SJCRH30 (cell line): ENCODE measurements at regions not wholly inside any gene's neighbourhood (a gene's known extent, or its start where the extent isn't known, plus 50 kb on each side); places are given as distances from the start of the nearest gene placed in this dataset.
"Not testable (repeated sequence)": the region's sequence is repeated elsewhere in the genome, so short reads cannot be mapped to it uniquely, and the experiment has no call there.

Experiments used
- DNase-seq, 2 experiments: peaks; one replicate each; pipeline ENCODE4 v3.0.0-alpha.2; 2015 to 2020
- H3K27ac ChIP-seq: fragments of 250-450 bp; sonication (Bioruptor Pico); 2 replicates; pipeline ENCODE4 v1.5.1; 2020; ENCODE audit warnings: mild to moderate bottlenecking, moderate library complexity
- H3K27me3 ChIP-seq: fragments of 250-450 bp; sonication (Bioruptor Pico); 2 replicates; pipeline ENCODE4 v1.5.1; 2020; ENCODE audit warnings: mild to moderate bottlenecking, moderate library complexity
- H3K36me3 ChIP-seq: fragments of 250-450 bp; sonication (Bioruptor Pico); 2 replicates; pipeline ENCODE4 v1.5.1; 2020; ENCODE audit warnings: mild to moderate bottlenecking, moderate library complexity
- H3K4me1 ChIP-seq: fragments of 250-450 bp; sonication (Bioruptor Pico); 2 replicates; pipeline ENCODE4 v1.5.1; 2020; ENCODE audit warnings: mild to moderate bottlenecking, moderate library complexity
- H3K4me3 ChIP-seq: fragments of 250-450 bp; sonication (Bioruptor Pico); 2 replicates; pipeline ENCODE4 v1.5.1; 2020; ENCODE audit warnings: mild to moderate bottlenecking, moderate library complexity
- H3K9me3 ChIP-seq: fragments of 250-450 bp; sonication (Bioruptor Pico); replicated peaks from 2 replicates; pipeline ENCODE4 v1.5.1; 2020; ENCODE audit warnings: mild to moderate bottlenecking, moderate library complexity

- H3K9me3 ChIP-seq: no peaks in the 10 kb centered on the region
- DNase-seq: no peak
- H3K27ac ChIP-seq: peak overlapping the region; percentile 29; the same call in 1 of the 2 replicates
- peaks cover 43% of the 10 kb centered on the region for H3K27me3 ChIP-seq
- no peak overlapping the region for H3K4me3 ChIP-seq
- no peaks in the 10 kb centered on the region; the same call in 1 of the 2 replicates for H3K4me1 ChIP-seq
- H3K36me3 ChIP-seq: no peaks in the 10 kb centered on the region
These were observed 137.8 kb downstream of the BRD1 start for GRCh38 chr22:49689858-49690257.

DNA sequence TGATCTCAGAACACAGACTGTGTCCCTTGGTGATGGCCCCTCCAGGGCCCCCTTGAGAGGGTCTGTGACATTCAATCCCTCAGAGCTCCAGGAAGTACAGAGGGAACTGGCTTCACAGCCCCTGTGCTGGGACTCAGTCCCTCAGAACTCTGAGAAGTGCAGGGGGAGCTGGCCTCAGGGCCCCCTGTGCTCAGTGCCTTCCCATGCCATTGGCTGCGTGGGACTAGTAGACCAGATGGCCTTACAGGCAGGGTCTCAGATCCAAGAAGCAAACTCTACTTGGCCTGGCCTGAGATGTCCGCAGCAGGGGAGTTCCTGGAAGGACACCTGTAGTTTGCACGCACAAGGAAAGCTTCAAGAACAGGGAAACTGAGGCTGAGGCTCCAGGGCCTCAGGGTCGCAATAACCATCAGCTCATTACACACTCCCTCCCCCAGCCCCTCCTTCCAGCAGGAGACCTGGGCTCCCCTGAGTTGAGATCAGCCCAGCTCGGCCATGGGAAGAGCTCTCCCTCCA is 138.4 kb downstream of the BRD1 start:
- Histone ChIP-seq H3K27ac (peak overlapping the region; percentile 29; the same call in 1 of the 2 replicates), H3K36me3 (no peaks in the 10 kb centered on the region), H3K27me3 (peaks cover 42% of the 10 kb centered on the region), H3K4me3 (no peak overlapping the region), H3K4me1 (no peaks in the 10 kb centered on the region; the same call in 1 of the 2 replicates), H3K9me3 (no peaks in the 10 kb centered on the region)
- no peak for DNase-seq

- DNase-seq: no peak
- H3K9me3 ChIP-seq: no peaks in the 10 kb centered on the region
These were observed 139.0 kb downstream of the BRD1 start for GRCh38 chr22:49688516-49689254.

GRCh38 chr22:49687786-49688515 is 139.7 kb downstream of the BRD1 start:
- DNase-seq: no peak
- no peaks in the 10 kb centered on the region; the same call in 1 of the 2 replicates for H3K4me1 ChIP-seq
- H3K27me3 ChIP-seq: peaks cover 38% of the 10 kb centered on the region
- H3K9me3 ChIP-seq: 0 out of 2 replicates have a peak, but pooled peaks cover 3% of the 10 kb centered on the region
- H3K27ac ChIP-seq: no peak overlapping the region
- H3K36me3 ChIP-seq: no peaks in the 10 kb centered on the region
- H3K4me3 ChIP-seq: no peak overlapping the region

More at GRCh38 chr22:49688516-49689254, 139.0 kb downstream of the BRD1 start:
- Histone ChIP-seq H3K4me3 (no peak overlapping the region), H3K36me3 (no peaks in the 10 kb centered on the region), H3K27me3 (peaks cover 38% of the 10 kb centered on the region), H3K4me1 (no peaks in the 10 kb centered on the region; the same call in 1 of the 2 replicates), H3K27ac (no peak overlapping the region)

GRCh38 chr22:49687333-49687732 is 140.3 kb downstream of the BRD1 start:
- DNase-seq: no peak

DNA sequence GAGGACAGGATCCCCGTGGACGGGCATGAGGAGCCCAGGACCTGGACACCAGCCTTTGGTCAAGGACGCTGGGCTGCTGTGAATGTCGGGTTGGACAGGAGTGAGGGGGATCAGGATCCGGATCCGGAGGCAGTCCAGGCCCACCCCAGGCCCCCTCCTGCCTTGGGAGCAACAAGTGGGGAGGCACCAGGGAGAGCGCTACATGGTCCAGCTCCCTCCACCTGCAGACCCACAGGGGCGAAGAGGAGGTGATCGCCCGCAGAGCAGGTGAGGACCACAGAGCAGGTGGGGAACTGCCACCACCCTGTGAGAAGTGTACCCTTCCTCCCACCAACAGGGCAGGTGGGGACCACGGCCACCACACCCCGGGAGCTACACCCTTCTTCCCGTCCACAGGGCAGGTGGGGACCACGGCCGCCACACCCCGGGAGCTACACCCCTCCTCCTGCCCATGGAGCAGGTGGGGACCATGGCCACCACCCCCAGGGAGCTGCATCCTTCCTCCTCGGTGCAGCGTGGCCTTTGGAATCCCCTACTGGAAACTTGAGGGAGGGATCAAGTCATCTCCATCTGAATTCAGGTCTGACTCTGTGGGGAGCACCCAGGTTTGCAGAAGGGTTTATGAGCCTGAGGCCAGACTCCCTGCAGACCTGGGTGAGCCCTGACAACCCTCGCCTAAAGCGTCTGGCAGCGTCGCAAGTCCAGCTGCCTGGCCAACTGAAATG is 141.0 kb downstream of the BRD1 start:
- Histone ChIP-seq H3K27ac (no peak overlapping the region), H3K4me3 (no peak overlapping the region), H3K27me3 (peaks cover 38% of the 10 kb centered on the region), H3K4me1 (no peaks in the 10 kb centered on the region; the same call in 1 of the 2 replicates), H3K9me3 (0 out of 2 replicates have a peak, but pooled peaks cover 3% of the 10 kb centered on the region), H3K36me3 (no peaks in the 10 kb centered on the region)
- DNase-seq: no peak

More at GRCh38 chr22:49687333-49687732, 140.3 kb downstream of the BRD1 start:
- Histone ChIP-seq H3K9me3 (0 out of 2 replicates have a peak, but pooled peaks cover 3% of the 10 kb centered on the region), H3K4me1 (no peaks in the 10 kb centered on the region; the same call in 1 of the 2 replicates), H3K27ac (no peak overlapping the region), H3K36me3 (no peaks in the 10 kb centered on the region), H3K4me3 (no peak overlapping the region), H3K27me3 (peaks cover 38% of the 10 kb centered on the region)

DNA sequence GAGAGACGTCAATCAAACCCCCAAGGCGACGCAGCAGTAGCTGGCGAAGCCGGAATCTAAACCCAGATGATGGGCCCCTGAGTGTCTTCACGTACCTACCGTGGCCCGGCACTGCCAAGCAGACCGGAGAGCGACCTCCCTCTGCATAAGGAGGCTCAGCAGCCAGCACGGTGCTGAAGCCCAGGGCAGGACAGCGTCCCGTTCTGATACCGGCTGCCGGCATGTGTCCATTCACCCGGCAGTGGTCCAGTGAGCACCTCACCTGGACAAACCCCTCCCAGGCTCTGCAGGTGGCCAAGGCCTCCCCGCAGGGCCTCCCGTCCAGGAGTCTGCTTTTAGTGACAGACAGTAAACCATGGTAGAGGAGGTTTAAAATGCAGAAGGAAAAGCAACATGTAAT is 142.0 kb downstream of the BRD1 start:
- H3K27me3 ChIP-seq: peaks cover 35% of the 10 kb centered on the region
- H3K4me3 ChIP-seq: no peak overlapping the region
- H3K27ac ChIP-seq: no peak overlapping the region
- DNase-seq: no peak
- H3K36me3 ChIP-seq: no peaks in the 10 kb centered on the region
- H3K9me3 ChIP-seq: 0 out of 2 replicates have a peak, but pooled peaks cover 3% of the 10 kb centered on the region
- H3K4me1 ChIP-seq: no peaks in the 10 kb centered on the region; the same call in 1 of the 2 replicates

DNA sequence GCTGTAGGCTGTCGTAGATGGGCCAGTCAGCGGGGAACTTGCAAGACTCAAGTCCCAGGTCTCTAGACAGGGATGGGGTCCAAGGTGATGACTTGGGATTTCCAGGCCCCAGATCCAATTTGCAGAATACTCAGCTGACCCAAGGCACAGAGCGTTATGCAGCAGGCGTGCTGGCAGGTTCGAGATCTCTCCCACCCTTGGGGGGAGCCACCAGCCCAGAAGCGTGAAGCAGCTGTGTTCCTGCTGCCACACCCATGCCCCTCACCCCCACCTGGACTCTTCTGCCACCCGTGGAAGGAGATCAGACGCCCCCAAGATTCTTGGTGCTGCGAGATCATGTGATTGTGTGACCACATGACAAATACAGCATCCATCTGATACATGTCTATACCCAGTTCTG is 142.6 kb downstream of the BRD1 start:
- Histone ChIP-seq H3K4me1 (no peaks in the 10 kb centered on the region; the same call in 1 of the 2 replicates), H3K27ac (no peak overlapping the region), H3K27me3 (peaks cover 32% of the 10 kb centered on the region), H3K36me3 (no peaks in the 10 kb centered on the region), H3K9me3 (0 out of 2 replicates have a peak, but pooled peaks cover 3% of the 10 kb centered on the region), H3K4me3 (no peak overlapping the region)
- DNase-seq: no peak

DNA sequence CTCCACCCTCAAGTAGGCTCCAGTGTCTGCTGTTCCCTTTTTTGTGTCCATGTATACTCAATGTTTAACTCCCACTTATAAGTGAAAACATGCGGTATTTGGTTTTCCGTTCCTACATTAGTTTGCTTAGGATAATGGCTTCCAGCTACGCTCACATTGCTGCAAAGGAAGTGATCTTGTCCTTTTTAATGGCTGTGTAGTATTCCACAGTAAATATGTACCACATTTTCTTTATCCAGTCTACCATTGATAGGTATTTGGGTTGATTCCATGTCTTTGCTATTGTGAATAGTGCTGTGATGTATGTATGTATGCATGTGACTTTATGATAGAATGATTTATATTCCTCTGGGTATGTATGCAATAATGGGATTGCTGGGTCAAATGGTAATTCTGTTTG is 144.6 kb downstream of the BRD1 start:
- H3K36me3 ChIP-seq: no peaks in the 10 kb centered on the region
- peaks cover 19% of the 10 kb centered on the region for H3K27me3 ChIP-seq
- H3K4me3 ChIP-seq: no peak overlapping the region
- 0 out of 2 replicates have a peak, but pooled peaks cover 3% of the 10 kb centered on the region for H3K9me3 ChIP-seq
- no peak overlapping the region for H3K27ac ChIP-seq
- no peaks in the 10 kb centered on the region for H3K4me1 ChIP-seq
- no peak for DNase-seq

DNA sequence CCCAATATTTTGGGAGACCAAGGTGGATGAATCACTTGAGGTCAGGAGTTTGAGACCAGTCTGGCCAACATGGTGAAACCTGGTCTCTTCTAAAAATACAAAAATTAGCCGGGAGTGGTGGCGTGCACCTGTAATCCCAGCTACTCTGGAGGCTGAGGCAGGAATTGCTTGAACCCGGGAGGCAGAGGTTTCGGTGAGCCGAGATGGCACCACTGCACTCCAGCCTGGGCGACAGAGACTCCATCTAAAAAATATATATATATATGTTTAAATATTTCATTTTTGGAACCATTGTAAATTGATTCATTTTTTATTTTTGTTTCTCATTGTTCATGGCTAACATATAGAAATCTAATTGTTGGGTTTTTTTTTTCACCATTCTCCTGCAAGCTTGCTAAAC is 146.9 kb downstream of the BRD1 start:
- not testable (repeated sequence) for H3K9me3 ChIP-seq, H3K27ac ChIP-seq, DNase-seq, H3K36me3 ChIP-seq, H3K4me1 ChIP-seq, H3K4me3 ChIP-seq
- H3K27me3 ChIP-seq: peaks cover 10% of the 10 kb centered on the region

DNA sequence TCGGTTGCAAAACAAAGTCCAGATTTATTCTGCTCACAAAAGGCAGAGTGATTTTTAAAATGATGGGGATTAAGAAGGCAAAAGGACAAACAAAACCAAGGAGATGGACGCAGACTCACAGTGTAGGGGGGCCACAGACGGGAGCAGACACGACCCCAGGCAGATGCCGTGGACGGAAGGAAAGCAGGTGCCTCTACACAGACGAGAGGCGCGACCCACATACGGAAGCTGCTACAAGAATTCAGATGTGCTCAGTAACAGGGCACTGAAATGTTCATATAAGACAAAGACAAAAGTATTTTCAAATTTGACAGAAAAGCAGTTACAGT is 148.9 kb downstream of the BRD1 start:
- Histone ChIP-seq H3K36me3 (no peaks in the 10 kb centered on the region), H3K4me1 (peaks cover 10% of the 10 kb centered on the region; the same call in 1 of the 2 replicates), H3K9me3 (0 out of 2 replicates have a peak, but pooled peaks cover 3% of the 10 kb centered on the region), H3K27me3 (peaks cover 8% of the 10 kb centered on the region), H3K4me3 (no peak overlapping the region), H3K27ac (no peak overlapping the region)
- no peak for DNase-seq

DNA sequence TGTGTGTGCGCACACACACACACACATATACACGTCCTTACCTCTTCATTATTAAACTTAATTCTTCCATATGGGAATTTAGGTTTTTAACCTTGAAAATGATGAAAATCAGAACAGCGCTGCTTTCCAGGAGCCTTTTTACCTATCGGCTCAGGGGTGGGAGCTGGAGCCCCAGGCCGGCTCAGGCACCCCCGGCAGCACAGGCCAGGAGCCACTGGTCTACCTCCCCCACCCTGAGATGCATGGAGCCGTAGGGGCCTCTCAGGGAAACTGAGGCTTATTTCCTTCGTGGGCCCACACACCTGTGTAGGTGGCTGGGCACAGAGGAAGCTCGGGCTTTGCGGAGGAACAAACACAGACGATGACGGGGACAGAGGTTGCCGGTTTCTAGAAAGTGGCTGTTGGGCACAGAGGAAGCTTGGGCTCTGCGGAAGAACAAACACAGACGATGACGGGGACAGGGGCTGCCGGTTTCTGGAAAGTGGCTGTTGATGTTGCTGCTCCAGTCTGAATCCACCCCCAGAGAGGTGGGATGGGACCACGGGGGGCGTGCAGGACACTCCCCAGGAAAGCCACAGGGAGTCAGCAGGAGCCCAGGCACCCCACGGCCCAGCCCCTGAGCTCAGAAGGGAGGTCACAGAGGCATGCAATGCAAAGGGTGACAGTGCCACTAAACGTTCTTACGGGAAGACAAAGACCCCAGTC is 149.4 kb downstream of the BRD1 start:
- Histone ChIP-seq H3K4me1 (peaks cover 10% of the 10 kb centered on the region; the same call in 1 of the 2 replicates), H3K9me3 (0 out of 2 replicates have a peak, but pooled peaks cover 3% of the 10 kb centered on the region), H3K4me3 (no peak overlapping the region), H3K36me3 (no peaks in the 10 kb centered on the region), H3K27me3 (peaks cover 8% of the 10 kb centered on the region), H3K27ac (no peak overlapping the region; the same call in 1 of the 2 replicates)
- DNase-seq: no peak

DNA sequence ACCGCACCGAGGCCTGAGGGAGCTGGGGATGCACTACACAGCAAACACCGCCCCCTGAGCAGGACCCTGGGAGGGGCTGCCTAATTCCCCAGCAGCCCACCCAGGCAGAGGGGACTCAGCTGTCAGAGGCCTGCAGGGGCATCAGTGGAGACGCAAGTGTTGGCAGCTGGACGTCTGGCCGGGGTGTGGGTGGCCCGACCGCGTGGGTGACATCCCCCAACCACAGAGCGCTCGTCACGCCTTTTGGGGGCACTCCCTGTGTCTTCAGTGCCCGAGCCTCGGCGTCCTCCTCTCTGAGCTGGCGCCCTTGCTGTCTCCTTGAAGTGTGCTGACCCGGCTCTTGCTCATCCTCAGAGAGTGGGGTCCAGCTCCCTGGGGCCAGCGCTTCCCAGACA is 150.2 kb downstream of the BRD1 start:
- peaks cover 8% of the 10 kb centered on the region for H3K27me3 ChIP-seq
- peak; percentile 71 to 80 for DNase-seq

More for the DNA sequence above, 150.2 kb downstream of the BRD1 start:
- H3K4me1 ChIP-seq: peaks cover 10% of the 10 kb centered on the region; the same call in 1 of the 2 replicates
- no peak overlapping the region; the same call in 1 of the 2 replicates for H3K27ac ChIP-seq
- H3K9me3 ChIP-seq: no peaks in the 10 kb centered on the region
- no peak overlapping the region for H3K4me3 ChIP-seq
- H3K36me3 ChIP-seq: no peaks in the 10 kb centered on the region
